ENCODE measurements at regions not wholly inside any gene's neighbourhood (a gene's known extent, or its start where the extent isn't known, plus 50 kb on each side); places are given as distances from the start of the nearest gene placed in this dataset.

DNA sequence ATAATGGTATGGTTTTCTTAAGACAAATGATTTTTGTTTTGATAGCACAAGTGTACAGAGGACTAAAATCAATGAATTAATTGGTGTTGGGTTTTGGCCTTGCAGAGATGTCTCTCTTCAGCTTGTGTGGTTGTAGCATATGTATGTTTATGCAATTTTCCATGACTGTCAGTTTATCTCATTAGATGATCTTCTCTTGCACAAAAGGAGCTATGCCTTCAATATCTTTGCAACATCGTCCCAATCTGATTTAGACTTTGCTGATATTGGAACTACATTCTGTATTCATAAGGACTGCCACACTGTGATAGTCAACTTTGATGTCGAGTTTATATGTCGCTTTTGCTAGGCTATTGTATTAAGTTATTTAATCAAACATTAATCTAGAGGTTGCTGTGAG is 140.0 kb upstream of the TAF11L2 start:
- no peak overlapping the region for H3K4me2 ChIP-seq (ENCODE audit: insufficient read depth, low read length)
- intact Hi-C loops (cut with micrococcal nuclease) = no loop called here
- DNase-seq (ENCODE audit: low read depth, low spot score) = no peak
- no peaks in the 10 kb centered on the region for H3K9me3 ChIP-seq (replicated peaks; ENCODE audit: control insufficient read depth, insufficient read depth, low read length)
- no peaks in the 10 kb centered on the region for H3K36me3 ChIP-seq (ENCODE audit: control insufficient read depth in 2 of 2, extremely low read depth in 1 of 2, insufficient read depth in 2 of 2, low read length in 2 of 2)
- no peak overlapping the region for H3K9ac ChIP-seq (replicated peaks; ENCODE audit: extremely low read depth, insufficient read depth, low read length)
- H3K79me2 ChIP-seq (ENCODE audit: control insufficient read depth, insufficient read depth, low read length) = no peaks in the 10 kb centered on the region
- no peaks in the 10 kb centered on the region for H3K4me1 ChIP-seq (ENCODE audit: control insufficient read depth, extremely low read depth, insufficient read depth, low read length)
- dilution Hi-C loops (cut with MboI; ENCODE audit: extremely low pct_ligation_motif_present, low sequenced_read_pairs) = no loop called here
- FAIRE-seq = no peak
- ChIA-PET POLR2A (no interaction called here), CTCF (no interaction called here)
- no peaks in the 10 kb centered on the region for H4K20me1 ChIP-seq (replicated peaks; ENCODE audit: control insufficient read depth, extremely low read depth, insufficient read depth, low read length)
- H3K27ac ChIP-seq (ENCODE audit: insufficient read depth, low read depth, low read length) = no peak overlapping the region
- no peak for TF ChIP-seq FOS (IDR thresholded peaks at IDR 0.05; ENCODE audit: borderline replicate concordance, insufficient read depth, low read length)
- TF ChIP-seq MAX (IDR thresholded peaks at IDR 0.05; ENCODE audit: insufficient read depth, insufficient read length) = no peak
- TF ChIP-seq JUN (IDR thresholded peaks at IDR 0.05; ENCODE audit: borderline replicate concordance, insufficient read depth, insufficient read length, low read depth) = no peak
- TF ChIP-seq GATA2 (IDR thresholded peaks at IDR 0.05; ENCODE audit: insufficient read depth, insufficient read length, low read depth, low read length) = no peak
- no peak for TF ChIP-seq EZH2 (IDR thresholded peaks at IDR 0.05; ENCODE audit: borderline replicate concordance, low read depth, low read length, severe bottlenecking)
- no peak for TF ChIP-seq CTCF (IDR thresholded peaks at IDR 0.05; ENCODE audit: extremely low read depth in 1 of 2, insufficient read depth in 1 of 2, low read depth in 1 of 2, low read length in 2 of 2)
- TF ChIP-seq MYC (IDR thresholded peaks at IDR 0.05; ENCODE audit: low read depth, low read length) = no peak
- TF ChIP-seq POLR2A (IDR thresholded peaks at IDR 0.05; ENCODE audit: low read depth, low read length) = no peak
- TF ChIP-seq POLR2AphosphoS5 (IDR thresholded peaks at IDR 0.05; ENCODE audit: insufficient read depth, low read depth, low read length) = no peak
- no TSS peak for BruUV-seq (replicated peaks)
- H3K4me3 ChIP-seq (replicated peaks in 1 of 3; ENCODE audit: insufficient read depth in 1 of 3, low read depth in 1 of 3, low read length in 3 of 3) = no peak overlapping the region
- no peaks in the 10 kb centered on the region for H3K9me1 ChIP-seq (replicated peaks; ENCODE audit: control insufficient read depth, extremely low read depth, insufficient read depth, low read length)
- H2AFZ ChIP-seq (ENCODE audit: low read depth, low read length) = no peak overlapping the region
- H3K27me3 ChIP-seq (ENCODE audit: control insufficient read depth in 2 of 2, insufficient read depth in 2 of 2, low read length in 2 of 2) = no peaks in the 10 kb centered on the region
